GM12874 (cell line): ENCODE measurements at regions not wholly inside any gene's neighbourhood (a gene's known extent, or its start where the extent isn't known, plus 50 kb on each side); places are given as distances from the start of the nearest gene placed in this dataset.

Experiments used
- TF ChIP-seq, protein P1 (sequence below): IDR thresholded peaks from 2 replicates; pipeline ENCODE4 v1.5.1; 2011; ENCODE audit warnings: low read depth, mild to moderate bottlenecking, control low read depth, low read length, moderate library complexity; ENCODE audit not compliant: insufficient read depth

DNA sequence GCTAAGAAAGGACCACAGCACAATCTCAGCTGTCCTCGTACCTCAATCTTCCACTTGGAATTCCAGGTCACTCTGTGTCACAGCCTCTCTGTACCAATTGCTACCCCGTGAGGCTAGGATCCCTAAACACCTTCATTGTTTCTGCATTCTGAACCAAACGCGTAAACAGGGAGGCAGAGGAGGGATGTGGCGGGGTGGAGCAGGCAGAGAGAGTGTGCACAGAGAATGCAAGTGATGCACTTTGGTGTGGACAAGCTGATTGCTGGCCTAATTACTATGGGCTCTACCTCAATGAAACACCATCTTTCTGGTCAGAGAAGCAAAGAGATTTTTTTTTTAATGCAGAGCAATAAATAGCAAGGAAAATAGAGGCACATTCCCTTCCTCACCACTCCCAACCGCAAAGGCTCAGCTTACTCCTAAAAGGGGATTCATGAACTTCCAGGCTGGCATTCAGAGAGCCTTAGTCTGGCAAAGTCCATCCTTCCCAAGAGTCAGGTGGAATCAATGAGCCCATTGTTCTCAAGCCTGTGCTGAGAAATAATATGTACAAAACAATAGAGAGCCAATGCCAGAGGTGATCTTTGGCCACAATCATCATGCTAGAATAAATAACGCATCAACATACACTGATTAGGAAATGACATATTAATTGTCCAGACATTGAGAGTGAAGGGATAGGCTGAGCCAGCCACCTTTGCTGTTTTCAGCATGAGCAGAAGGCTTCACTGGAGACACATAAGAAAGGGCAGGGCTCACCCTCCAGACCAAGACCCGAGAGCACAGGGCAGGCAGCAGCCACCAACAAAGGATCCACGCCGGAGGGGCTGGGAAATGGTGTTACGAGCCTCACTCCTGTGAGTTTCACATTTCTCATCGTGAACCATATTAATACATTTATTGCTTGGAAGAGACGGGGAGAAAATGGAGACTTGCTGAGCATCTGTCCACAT lies 278.8 kb downstream of the ENC1 start:
- TF ChIP-seq, protein P1, sequence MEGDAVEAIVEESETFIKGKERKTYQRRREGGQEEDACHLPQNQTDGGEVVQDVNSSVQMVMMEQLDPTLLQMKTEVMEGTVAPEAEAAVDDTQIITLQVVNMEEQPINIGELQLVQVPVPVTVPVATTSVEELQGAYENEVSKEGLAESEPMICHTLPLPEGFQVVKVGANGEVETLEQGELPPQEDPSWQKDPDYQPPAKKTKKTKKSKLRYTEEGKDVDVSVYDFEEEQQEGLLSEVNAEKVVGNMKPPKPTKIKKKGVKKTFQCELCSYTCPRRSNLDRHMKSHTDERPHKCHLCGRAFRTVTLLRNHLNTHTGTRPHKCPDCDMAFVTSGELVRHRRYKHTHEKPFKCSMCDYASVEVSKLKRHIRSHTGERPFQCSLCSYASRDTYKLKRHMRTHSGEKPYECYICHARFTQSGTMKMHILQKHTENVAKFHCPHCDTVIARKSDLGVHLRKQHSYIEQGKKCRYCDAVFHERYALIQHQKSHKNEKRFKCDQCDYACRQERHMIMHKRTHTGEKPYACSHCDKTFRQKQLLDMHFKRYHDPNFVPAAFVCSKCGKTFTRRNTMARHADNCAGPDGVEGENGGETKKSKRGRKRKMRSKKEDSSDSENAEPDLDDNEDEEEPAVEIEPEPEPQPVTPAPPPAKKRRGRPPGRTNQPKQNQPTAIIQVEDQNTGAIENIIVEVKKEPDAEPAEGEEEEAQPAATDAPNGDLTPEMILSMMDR = no peak

DNA sequence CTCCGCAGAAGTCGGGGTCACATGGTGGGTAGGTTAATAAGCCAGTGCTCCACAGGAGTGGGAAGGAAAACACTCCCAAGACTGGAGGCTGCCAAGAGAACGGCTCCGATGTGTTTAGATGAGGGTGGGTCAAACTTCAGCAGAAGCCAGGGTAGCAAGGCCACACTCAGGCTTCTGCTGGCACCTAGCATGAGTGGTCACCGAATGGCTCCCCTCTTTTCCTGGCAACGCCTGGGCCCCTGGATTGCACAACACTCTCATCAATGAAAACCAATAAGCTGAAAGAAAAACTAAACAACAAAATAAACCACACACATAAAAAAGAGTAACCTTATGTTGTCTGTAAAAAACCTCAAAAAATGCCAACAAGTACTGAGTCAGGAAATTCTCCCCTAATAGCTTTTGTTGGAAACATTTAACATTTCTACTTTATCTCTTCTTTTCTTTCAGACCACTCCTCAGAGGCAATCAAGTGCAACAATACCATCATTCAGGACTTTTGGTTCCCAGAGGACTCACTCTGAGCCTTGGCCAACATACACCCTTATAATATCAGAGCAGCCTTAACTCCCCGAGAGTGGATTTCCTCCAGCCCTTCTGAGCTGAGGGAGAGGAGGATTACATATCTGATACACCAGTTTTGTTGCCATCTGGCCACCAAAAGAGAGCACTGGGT lies 279.9 kb downstream of the ENC1 start:
- TF ChIP-seq, protein P1 = no peak

DNA sequence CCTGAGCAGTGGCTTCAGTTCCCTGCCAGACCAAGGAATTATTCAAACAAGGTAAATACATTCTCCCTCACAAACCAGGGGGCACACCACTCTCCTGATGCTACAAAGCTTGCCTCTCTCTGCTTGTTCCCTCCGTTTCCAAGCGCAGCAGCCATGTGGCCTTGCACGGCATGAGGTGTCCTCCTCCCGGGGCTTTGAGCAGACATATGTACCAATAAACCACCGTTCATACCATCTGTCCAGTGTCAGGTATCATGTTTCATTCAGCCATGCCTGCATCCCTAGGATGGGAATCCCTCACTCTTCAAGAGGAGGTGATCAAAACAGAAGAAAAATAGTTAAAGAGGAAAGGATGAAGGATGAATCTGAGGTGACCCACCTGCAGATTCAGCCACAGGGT lies 282.7 kb downstream of the ENC1 start:
- TF ChIP-seq, protein P1 = no peak

DNA sequence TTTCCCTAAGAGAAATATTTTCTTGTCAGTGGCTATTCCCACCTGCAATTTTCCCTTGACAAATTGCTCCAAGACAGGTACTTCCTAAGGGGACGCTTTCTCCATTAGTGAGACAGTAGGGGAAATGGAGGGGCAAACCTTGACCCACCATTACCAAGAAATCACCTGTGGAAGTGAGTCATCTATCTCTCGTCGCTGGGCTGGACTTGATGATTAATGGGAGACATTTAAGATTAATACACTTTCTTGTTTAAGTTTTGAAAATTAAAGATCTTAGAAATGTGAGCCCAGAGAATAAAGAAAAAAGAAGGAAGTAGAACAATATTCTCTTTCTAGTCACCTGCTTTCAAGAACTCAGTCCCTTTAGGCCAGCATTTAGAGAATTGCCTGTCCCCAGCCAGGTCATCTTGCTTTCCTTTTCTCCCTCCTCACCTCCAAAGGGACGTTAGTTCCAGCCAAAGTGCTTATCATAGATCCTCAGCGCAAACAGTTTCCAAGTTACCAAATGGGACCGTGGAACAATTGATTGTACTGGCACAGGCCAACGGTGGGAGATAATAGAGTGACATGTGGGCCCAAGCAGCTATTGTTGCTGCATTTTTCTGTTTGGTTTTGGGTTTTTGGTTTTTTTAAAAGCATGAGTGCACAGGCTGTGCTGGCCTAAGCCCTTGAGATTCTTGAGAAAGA lies 284.4 kb downstream of the ENC1 start:
- TF ChIP-seq, protein P1 = no peak

DNA sequence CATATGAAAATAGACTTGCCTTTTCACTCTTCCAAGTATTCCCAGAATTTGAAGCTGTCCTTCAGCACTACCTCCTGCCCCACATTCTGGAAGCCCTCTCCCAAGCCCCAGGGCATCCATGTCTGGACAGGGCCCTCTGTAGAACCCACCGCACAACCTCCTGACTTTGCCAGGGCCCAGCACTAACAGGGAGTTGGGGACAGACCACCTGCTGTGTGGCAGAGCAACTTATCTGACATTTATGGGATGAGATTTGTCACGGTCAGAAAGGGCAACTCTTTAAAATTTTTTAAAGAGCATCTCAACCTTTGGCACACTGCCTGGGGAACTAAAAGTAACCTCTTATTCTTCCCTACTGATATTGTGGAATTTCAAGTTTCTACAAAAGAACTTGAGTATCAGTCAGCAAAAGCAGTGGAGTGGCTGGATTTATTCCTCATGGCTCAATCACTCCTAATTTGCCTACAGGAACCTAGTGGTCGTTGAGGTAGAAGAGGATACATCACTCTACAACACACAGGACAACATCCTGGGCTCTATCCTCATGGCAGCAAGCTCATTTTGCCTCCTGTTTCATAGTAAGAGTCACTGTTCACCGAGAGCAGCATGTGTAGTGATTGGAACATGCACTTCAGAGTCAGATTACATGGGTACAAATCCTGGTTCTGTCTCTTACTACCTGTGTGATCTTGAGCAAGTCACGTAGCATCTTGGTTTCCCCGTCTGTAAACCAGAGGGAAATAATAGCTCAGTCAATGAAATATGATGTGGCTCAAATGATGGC lies 285.3 kb downstream of the ENC1 start:
- TF ChIP-seq, protein P1 = no peak

DNA sequence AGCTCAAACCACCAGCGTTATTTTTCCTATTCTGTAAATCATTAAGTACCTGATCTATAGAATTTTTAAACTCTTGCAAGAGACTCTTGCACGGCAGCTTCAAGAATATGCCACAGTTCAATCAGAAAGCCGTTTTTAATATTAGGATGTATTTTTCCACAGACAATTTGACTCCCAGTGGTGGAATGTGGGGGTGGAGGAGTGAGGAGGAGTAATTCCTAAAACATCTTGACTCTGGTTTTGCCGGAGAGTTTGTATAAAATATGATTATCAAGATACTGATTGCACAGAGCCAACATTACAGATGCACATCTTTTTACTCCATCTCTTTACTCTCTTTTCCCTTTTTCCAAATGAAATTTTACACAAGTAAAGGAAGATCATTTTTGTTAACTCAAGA lies 288.3 kb downstream of the ENC1 start:
- TF ChIP-seq, protein P1 = no peak
